Skeletal muscle tissue (tissue), 3 donors: ENCODE measurements at regions not wholly inside any gene's neighbourhood (a gene's known extent, or its start where the extent isn't known, plus 50 kb on each side); places are given as distances from the start of the nearest gene placed in this dataset.

Source experiments
- H3K27ac ChIP-seq: one replicate; pipeline ENCODE4 v1.7.0; 2013; ENCODE audit warnings: mild to moderate bottlenecking, low read depth, low read length, inconsistent platforms
- H3K27me3 ChIP-seq, 3 donors: one replicate each; pipeline ENCODE4 v1.7.0; 2013; ENCODE audit warnings: low read length in 3 of 3; ENCODE audit not compliant: control insufficient read depth in 3 of 3, insufficient read depth in 3 of 3
- H3K36me3 ChIP-seq, 3 donors: one replicate each; pipeline ENCODE4 v1.7.0; 2013; ENCODE audit warnings: low read length in 3 of 3; ENCODE audit not compliant: control insufficient read depth in 3 of 3, insufficient read depth in 3 of 3
- H3K4me1 ChIP-seq, 3 donors: one replicate each; pipeline ENCODE4 v1.7.0; 2013; ENCODE audit warnings: low read length in 3 of 3, mild to moderate bottlenecking in 3 of 3; ENCODE audit not compliant: control insufficient read depth in 3 of 3, insufficient read depth in 3 of 3
- H3K4me3 ChIP-seq, 3 donors: one replicate each; pipeline ENCODE4 v1.7.0; 2013; ENCODE audit warnings: low read length in 3 of 3
- H3K9ac ChIP-seq, 3 donors: one replicate each; pipeline ENCODE4 v1.7.0; 2013; ENCODE audit warnings: low read length in 3 of 3, mild to moderate bottlenecking in 3 of 3, moderate library complexity in 2 of 3, low read depth in 1 of 3
- H3K9me3 ChIP-seq, 3 donors: one replicate each; pipeline ENCODE4 v1.7.0; 2013; ENCODE audit warnings: low read length in 3 of 3; ENCODE audit not compliant: control insufficient read depth in 3 of 3
- donor health status: Osteomylitis.

GRCh38 chr12:91964501-91964900 lies 181.1 kb downstream of the BTG1 start:
- Histone ChIP-seq H3K36me3 (no peaks in the 10 kb centered on the region), H3K4me3 (no peak overlapping the region), H3K4me1 (no peaks in the 10 kb centered on the region), H3K27ac (no peak overlapping the region), H3K9ac (no peak overlapping the region), H3K27me3 (no peaks in the 10 kb centered on the region), H3K9me3 (no peaks in the 10 kb centered on the region)

- Histone ChIP-seq H3K9me3 (no peaks in the 10 kb centered on the region), H3K36me3 (no peaks in the 10 kb centered on the region), H3K27me3 (no peaks in the 10 kb centered on the region), H3K27ac (no peak overlapping the region), H3K4me1 (no peaks in the 10 kb centered on the region), H3K4me3 (no peak overlapping the region), H3K9ac (no peak overlapping the region)
Measured at GRCh38 chr12:91959220-91959619, 186.4 kb downstream of the BTG1 start.

GRCh38 chr12:91958816-91959215 lies 186.8 kb downstream of the BTG1 start:
- Histone ChIP-seq H3K9ac (no peak overlapping the region), H3K27ac (no peak overlapping the region), H3K27me3 (no peaks in the 10 kb centered on the region), H3K9me3 (no peaks in the 10 kb centered on the region), H3K4me3 (no peak overlapping the region), H3K4me1 (no peaks in the 10 kb centered on the region), H3K36me3 (no peaks in the 10 kb centered on the region)

- no peak overlapping the region for H3K27ac ChIP-seq
- H3K4me1 ChIP-seq = no peaks in the 10 kb centered on the region
- H3K9me3 ChIP-seq = no peaks in the 10 kb centered on the region
- no peak overlapping the region for H3K4me3 ChIP-seq
- H3K36me3 ChIP-seq = no peaks in the 10 kb centered on the region
- no peaks in the 10 kb centered on the region for H3K27me3 ChIP-seq
- no peak overlapping the region for H3K9ac ChIP-seq
Measured at GRCh38 chr12:91954747-91955146, 190.9 kb downstream of the BTG1 start.

GRCh38 chr12:91954326-91954725 lies 191.3 kb downstream of the BTG1 start:
- Histone ChIP-seq H3K4me1 (no peaks in the 10 kb centered on the region), H3K27me3 (no peaks in the 10 kb centered on the region), H3K27ac (no peak overlapping the region), H3K36me3 (no peaks in the 10 kb centered on the region), H3K9ac (no peak overlapping the region), H3K9me3 (no peaks in the 10 kb centered on the region), H3K4me3 (no peak overlapping the region)

GRCh38 chr12:91952916-91953315 lies 192.7 kb downstream of the BTG1 start:
- no peaks in the 10 kb centered on the region for H3K27me3 ChIP-seq
- no peaks in the 10 kb centered on the region for H3K4me1 ChIP-seq
- no peaks in the 10 kb centered on the region for H3K9me3 ChIP-seq
- no peaks in the 10 kb centered on the region for H3K36me3 ChIP-seq
- no peak overlapping the region for H3K27ac ChIP-seq
- H3K9ac ChIP-seq = no peak overlapping the region
- H3K4me3 ChIP-seq = no peak overlapping the region

GRCh38 chr12:91951571-91951970 lies 194.1 kb downstream of the BTG1 start:
- Histone ChIP-seq H3K36me3 (no peaks in the 10 kb centered on the region), H3K4me3 (no peak overlapping the region), H3K27me3 (no peaks in the 10 kb centered on the region), H3K4me1 (no peaks in the 10 kb centered on the region), H3K27ac (no peak overlapping the region), H3K9me3 (no peaks in the 10 kb centered on the region), H3K9ac (no peak overlapping the region)

GRCh38 chr12:91948504-91948903 lies 197.1 kb downstream of the BTG1 start:
- Histone ChIP-seq H3K4me3 (no peak overlapping the region), H3K27me3 (no peaks in the 10 kb centered on the region), H3K4me1 (no peaks in the 10 kb centered on the region), H3K9me3 (no peaks in the 10 kb centered on the region), H3K27ac (no peak overlapping the region), H3K9ac (no peak overlapping the region), H3K36me3 (no peaks in the 10 kb centered on the region)

- Histone ChIP-seq H3K27ac (no peak overlapping the region), H3K27me3 (no peaks in the 10 kb centered on the region), H3K9me3 (no peaks in the 10 kb centered on the region)
Measured at GRCh38 chr12:91947459-91947858, 198.2 kb downstream of the BTG1 start.

GRCh38 chr12:91944637-91945036 lies 201.0 kb downstream of the BTG1 start:
- H3K27me3 ChIP-seq = no peaks in the 10 kb centered on the region
- no peaks in the 10 kb centered on the region for H3K36me3 ChIP-seq
- no peak overlapping the region for H3K27ac ChIP-seq
- H3K4me1 ChIP-seq = no peaks in the 10 kb centered on the region
- no peak overlapping the region for H3K4me3 ChIP-seq
- no peak overlapping the region for H3K9ac ChIP-seq
- H3K9me3 ChIP-seq = peaks cover 0 to 2% (median 0%) of the 10 kb centered on the region in 3 donors

More at GRCh38 chr12:91947459-91947858, 198.2 kb downstream of the BTG1 start:
- H3K4me1 ChIP-seq = no peaks in the 10 kb centered on the region
- no peak overlapping the region for H3K4me3 ChIP-seq
- H3K9ac ChIP-seq = no peak overlapping the region
- H3K36me3 ChIP-seq = no peaks in the 10 kb centered on the region
